Activated CD8-positive, alpha-beta memory T cell treated with anti-CD3 and anti-CD28 coated beads for 1 hour (primary cell): ENCODE measurements at regions not wholly inside any gene's neighbourhood (a gene's known extent, or its start where the extent isn't known, plus 50 kb on each side); places are given as distances from the start of the nearest gene placed in this dataset.
"Not testable (repeated sequence)": the region's sequence is repeated elsewhere in the genome, so short reads cannot be mapped to it uniquely, and the experiment has no call there.

Experiments used
- DNase-seq, 2 donors: peaks; one replicate each; pipeline ENCODE4 v3.0.0-alpha.2; 2020; ENCODE audit warnings: low read depth in 1 of 2; ENCODE audit errors: extremely low read depth in 1 of 2

- DNase-seq = no peak
Measured at GRCh38 chr3:56957522-56957921, 102.9 kb upstream of the SPATA12 start.

- no peak for DNase-seq
Measured at GRCh38 chr3:56956906-56957305, 103.6 kb upstream of the SPATA12 start.

- DNase-seq = no peak
Measured at GRCh38 chr3:56955492-56956111, 104.9 kb upstream of the SPATA12 start.

DNA sequence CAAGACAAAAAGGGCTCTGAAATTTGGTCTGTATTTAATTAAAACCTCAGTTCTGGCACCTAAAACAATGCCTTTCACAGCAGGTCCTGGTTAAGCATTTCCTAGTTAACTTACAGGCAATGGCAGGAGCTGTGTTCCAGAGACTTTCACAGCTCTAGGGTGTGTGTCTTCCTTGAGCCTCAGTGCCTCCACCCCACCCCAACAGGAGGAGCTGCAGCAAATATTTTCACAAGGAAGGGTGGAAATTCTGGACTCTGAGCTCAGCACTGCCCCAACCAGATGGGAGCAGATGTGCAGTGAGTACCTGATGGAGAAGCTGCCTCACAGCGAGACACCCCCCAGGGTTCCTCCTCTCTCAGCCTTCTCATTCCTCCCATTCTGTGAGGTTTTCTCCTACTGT, 106.3 kb upstream of the SPATA12 start:
- DNase-seq = no peak

DNA sequence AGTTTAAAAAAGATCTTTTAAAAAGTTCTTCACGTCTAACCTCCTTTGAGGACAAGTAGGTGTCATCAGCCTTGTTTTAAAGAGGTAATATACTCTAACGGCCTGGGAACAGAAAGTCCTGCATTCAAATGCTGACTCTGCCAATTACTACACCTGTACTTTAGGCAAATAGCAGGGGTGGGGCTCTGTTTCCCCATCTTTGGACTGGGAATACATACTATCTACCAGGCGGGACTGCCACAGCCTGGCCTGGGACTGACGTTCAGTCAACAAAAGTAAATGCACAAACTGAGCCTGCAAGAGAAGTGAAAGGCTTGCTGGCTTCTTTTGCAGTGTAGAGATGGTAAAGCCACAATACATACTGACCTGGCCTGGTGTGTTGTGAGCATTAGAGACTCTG, 107.6 kb upstream of the SPATA12 start:
- no peak for DNase-seq

GRCh38 chr3:56952061-56952460, 108.4 kb upstream of the SPATA12 start:
- no peak for DNase-seq

GRCh38 chr3:56951366-56951765, 109.1 kb upstream of the SPATA12 start:
- no peak for DNase-seq

- not testable (repeated sequence) for DNase-seq
Measured at GRCh38 chr3:56945378-56945777, 115.1 kb upstream of the SPATA12 start.

DNA sequence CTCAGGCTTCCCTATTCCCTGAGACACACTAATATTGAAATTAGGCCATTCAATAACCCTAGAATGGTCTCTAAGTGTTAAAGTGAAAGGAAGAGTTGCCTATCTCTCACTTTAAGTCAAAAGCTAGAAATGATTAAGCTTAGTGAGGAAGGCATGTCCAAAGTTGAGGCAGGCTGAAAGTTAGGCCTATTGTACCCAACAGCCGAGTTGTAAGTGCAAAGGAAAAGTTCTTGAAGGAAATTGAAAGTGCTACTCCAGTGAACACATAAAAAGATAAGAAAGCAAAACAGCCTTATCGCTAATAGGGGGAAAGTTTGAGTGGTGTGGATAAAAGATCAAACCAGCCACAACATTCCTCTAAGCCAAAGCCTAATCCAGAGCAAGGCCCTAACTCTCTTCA, 117.9 kb upstream of the SPATA12 start:
- no peak for DNase-seq

DNA sequence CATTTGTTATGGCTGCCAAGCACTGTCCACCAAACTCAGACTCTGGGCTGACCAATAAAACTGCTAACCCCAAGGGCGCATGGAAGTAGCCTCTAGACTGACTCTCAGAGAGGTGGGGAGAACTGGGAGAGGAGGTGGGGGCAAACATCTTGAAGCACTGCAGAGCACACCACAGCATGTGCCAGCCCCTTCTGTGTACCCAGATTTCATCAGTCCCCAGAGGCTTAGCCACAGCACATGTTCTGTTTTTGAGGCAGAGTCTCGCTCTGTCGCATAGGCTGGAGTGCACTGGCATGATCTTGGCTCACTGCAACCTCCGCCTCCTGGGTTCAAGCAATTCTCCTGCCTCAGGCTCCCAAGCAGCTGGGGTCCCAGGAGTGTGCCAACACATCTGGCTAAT, 119.5 kb upstream of the SPATA12 start:
- no peak for DNase-seq

- DNase-seq = no peak
Measured at GRCh38 chr3:56940321-56940720, 120.1 kb upstream of the SPATA12 start.

DNA sequence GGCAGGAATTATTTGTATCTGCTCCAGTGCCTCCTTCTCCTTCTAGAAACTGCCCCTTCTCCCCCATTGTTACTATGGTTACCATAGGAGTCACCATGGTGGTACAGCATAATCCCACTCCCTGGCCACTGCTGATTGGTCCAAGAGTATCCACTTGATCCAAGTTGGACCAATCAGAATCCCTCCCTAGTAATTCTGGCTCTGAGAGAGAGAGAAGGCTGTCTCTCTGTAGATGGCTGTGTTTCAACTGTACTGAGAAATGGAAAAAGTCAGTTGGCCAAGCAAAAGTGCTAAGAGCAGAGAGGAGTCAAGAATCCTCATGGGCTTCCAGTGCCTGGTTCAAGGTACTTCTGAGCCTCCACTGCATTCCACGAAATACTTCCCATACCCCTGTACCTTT, 120.6 kb upstream of the SPATA12 start:
- no peak for DNase-seq

- DNase-seq = no peak
Measured at GRCh38 chr3:56938530-56938929, 121.9 kb upstream of the SPATA12 start.

- no peak for DNase-seq
Measured at GRCh38 chr3:56937580-56937979, 122.9 kb upstream of the SPATA12 start.

GRCh38 chr3:56935811-56936210, 124.7 kb upstream of the SPATA12 start:
- DNase-seq = no peak

DNA sequence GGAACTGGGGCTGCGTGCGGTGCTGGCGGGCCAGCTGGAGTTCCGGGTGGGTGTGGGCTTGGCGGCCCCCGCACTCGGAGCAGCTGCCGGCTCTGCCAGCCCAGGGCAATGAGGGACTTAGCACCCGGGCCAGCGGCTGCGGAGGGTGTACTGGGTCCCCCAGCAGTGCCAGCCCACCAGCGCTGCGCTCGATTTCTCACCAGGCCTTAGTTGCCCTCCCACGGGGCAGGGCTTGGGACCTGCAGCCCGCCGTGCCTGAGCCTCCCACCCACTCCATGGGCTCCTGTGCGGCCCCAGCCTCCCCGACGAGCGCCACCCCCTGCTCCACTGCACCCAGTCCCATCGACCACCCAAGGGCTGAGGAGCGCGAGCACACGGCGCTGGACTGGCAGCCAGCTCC, 126.0 kb upstream of the SPATA12 start:
- DNase-seq = not testable (repeated sequence)

GRCh38 chr3:56933803-56934202, 126.7 kb upstream of the SPATA12 start:
- DNase-seq = no peak

DNA sequence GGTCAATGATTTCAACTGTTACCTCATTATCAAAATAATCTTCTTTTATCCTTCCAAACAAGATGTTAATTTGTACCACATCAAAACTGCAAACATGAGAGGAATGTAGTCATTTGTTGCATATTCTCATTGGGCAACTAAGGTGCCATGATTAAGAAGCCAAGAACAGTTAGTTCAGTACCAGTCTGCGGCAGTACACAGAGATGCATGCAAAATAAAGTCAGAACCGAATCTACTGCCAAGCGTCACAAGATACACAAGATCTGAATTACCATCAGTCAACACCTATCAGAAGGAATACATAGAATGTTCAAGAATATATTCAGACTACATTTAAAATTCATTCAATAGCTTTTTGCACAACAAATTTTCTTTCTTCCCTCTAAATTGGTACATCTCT, 127.6 kb upstream of the SPATA12 start:
- no peak for DNase-seq

- DNase-seq = no peak
Measured at GRCh38 chr3:56931836-56932235, 128.6 kb upstream of the SPATA12 start.

DNA sequence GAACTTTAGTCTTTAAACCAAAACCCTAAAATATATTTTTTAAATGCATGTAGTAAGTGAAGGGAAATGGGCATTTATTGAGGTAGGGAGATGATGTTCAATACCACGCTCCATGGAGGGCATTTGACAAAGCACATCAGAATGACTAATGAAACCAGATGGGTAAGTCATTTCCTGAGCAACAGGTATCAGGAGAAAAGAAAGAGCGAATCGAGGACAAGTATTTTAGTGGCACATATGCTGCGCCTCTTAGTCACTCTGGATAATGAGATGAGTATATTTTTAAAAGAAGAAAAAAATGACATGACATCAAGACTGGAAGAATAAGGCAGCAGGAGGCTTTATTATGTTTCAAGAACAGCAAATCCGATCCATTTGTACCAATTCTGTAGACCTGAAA, 129.0 kb upstream of the ARHGEF3 start:
- DNase-seq = no peak

DNA sequence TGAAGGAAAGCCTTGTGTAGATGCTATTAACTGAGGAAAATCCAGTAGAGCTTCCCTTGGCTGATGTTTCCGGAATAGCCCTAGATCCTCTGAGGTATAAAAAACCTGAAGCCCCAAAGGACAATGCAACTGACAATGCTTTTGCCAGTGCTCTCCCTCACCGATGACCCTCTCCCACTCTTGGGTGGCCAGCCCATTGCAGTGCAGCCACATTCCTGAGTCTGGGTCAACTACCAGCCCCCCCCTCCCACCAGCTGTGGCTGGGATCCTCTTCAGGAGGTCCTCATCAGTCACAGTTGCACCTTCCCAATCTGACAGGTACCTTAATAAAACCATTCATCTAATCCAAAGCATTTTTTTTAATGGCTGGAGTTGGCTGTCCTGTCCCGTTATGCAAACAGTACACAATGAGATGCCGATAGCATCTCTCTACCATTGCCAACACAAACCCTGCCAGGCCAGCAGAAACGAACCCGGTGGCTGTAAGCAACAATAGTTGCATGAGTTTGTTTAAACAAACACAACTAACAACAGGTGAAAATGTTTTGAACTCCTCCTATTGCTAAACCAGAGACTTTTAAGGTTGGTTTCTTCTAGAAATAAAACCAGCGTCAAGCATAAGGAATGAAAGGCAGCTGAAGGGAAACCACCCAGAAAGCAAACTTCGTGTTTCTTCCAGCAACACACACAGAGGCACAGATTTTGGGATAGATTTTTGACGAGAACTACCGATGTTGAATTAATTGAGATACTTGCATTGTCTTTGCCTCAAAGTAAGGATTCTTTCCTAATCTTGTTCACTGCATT, 128.3 kb upstream of the ARHGEF3 start:
- DNase-seq = no peak

DNA sequence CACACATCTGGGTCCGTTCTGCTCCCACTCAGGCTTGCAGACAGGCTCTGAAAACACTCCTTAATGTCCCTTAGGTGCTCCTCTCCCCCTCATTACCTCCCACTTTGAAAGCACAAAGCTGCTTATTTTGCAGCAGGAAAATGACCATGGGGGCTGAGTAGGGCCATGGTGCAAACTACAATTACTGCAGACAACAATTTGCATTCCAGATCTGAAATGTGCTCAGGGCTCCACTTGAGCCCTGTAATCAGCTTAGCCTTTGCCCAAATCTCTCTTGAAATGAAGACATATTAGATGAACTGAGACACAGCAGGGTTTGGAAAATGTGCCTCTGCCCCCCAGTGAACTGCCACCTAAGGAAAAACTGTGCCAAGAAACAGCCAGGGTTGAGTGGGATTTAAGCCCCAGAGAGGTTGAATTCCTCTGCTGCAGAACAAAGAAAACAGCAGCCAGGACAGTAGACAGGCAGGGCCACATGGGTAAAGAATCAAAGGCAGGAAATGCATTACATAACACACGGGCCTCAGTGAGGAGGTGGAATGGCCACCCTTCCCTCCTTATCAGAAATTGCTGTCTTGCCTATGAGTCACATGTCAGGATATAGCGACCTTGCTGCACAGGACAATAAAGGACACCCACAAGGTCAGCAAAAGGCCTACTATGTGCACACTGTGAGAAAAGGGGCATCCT, 126.8 kb upstream of the ARHGEF3 start:
- DNase-seq = no peak
